ENCODE measurements at regions not wholly inside any gene's neighbourhood (a gene's known extent, or its start where the extent isn't known, plus 50 kb on each side); places are given as distances from the start of the nearest gene placed in this dataset.

DNA sequence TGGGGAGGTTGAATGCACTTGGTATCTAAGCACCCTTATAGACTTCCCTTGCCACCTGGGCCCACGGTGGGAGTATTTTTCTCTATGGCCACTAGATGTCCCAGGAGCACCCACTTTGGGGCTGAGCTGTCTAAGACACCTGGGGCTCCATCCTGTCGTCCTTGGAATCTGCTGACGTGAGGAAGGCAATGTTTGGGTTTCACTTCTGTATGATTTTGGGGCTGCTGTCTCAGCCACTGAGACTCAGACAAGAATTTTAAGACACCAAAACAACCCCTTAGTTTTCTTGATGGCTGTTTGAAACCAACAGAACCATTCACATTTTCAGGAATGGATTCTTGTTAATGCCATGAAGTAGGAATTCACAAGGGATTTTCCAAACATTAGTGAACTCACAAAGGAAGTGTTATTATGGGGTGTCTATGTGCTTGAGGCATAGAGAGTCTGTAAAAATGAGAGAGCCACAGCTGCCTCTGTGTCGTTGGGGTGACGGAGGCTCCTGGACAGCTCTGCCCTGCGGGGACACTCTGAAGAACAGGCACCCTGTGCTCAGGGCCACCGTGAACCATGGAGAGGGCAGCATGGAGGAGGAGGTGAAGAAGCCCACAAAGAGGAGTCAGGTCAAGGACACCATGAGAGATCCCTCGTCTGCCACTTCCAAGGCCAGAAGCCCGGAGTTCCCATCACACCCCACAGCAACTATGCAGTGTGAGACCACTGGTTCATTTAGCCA is 106.8 kb upstream of the SPATA13 start:
- Histone ChIP-seq H3K27me3 (no peaks in the 10 kb centered on the region), H3K9me3 (no peaks in the 10 kb centered on the region), H3K36me3 (no peaks in the 10 kb centered on the region), H3K4me1 (peaks cover 0 to 35% (median 17%) of the 10 kb centered on the region in 12 donors), H3K27ac (peak overlapping the region; percentile 11 to 78 (median 54)), H3K4me3 (peak overlapping the region in 4 of 12 donors; percentile 3 to 32 (median 20))
- intact Hi-C loops (cut with DNase I): loop anchor here in 9 of 10 donors (1.0 to 10.0 kb wide), 6 partner anchors 111 to 169 kb away; partner anchors contain the start of gene SPATA13 (in 2 of the 9)
- peak; percentile 56 to 84 (median 76) for ATAC-seq
- 50 to 59% (median 57%) methylated on average over 9 of the region's 9 CpGs for WGBS, 4 donors
- DNase-seq: peak in 2 of 5 donors; percentile 39 to 40
- TF ChIP-seq, protein P1, sequence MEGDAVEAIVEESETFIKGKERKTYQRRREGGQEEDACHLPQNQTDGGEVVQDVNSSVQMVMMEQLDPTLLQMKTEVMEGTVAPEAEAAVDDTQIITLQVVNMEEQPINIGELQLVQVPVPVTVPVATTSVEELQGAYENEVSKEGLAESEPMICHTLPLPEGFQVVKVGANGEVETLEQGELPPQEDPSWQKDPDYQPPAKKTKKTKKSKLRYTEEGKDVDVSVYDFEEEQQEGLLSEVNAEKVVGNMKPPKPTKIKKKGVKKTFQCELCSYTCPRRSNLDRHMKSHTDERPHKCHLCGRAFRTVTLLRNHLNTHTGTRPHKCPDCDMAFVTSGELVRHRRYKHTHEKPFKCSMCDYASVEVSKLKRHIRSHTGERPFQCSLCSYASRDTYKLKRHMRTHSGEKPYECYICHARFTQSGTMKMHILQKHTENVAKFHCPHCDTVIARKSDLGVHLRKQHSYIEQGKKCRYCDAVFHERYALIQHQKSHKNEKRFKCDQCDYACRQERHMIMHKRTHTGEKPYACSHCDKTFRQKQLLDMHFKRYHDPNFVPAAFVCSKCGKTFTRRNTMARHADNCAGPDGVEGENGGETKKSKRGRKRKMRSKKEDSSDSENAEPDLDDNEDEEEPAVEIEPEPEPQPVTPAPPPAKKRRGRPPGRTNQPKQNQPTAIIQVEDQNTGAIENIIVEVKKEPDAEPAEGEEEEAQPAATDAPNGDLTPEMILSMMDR (IDR thresholded peaks at IDR 0.05): peak; percentile 55 to 74 (median 66)
- TF ChIP-seq POLR2A (IDR thresholded peaks at IDR 0.05): no peak

DNA sequence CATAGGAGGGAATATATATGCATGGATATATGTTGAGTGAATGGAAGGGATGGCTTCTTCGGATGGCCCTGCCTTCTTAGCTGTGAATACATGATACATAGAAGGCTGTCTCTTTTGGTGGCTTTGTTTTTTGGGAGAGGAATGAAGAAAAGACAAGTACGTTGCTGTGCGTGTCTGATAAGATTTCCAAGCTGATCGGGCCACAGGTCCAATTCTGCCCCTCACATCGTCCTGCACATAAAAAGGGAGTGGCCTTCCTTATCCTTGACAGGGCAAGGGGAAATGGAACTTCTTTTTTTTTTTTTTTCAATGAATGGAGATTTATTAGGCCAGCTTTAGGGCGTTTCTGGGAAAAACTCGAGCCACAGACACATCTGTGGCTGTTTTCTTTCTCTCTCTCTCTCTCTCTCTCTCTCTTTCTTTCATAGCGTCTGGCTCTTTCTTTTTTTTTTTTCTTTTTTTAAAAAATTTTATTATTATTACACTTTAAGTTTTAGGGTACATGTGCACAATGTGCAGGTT is 103.8 kb upstream of the SPATA13 start:
- DNase-seq (no peak), ATAC-seq (no peak)
- intact Hi-C loops (cut with DNase I): loop anchor here in 6 of 10 donors (5.0 to 10.0 kb wide), 4 partner anchors 106 to 161 kb away; partner anchors contain the start of gene SPATA13 (in 4 of the 6)
- Histone ChIP-seq H3K4me1 (peaks cover 0 to 44% (median 17%) of the 10 kb centered on the region in 12 donors), H3K27me3 (peaks cover 0 to 7% (median 0%) of the 10 kb centered on the region in 9 donors), H3K36me3 (no peaks in the 10 kb centered on the region), H3K9me3 (no peaks in the 10 kb centered on the region), H3K27ac (peak overlapping the region in 1 of 12 donors; percentile 25), H3K4me3 (no peak overlapping the region)
- TF ChIP-seq, protein P1 (IDR thresholded peaks at IDR 0.05): no peak
- TF ChIP-seq POLR2A (IDR thresholded peaks at IDR 0.05): no peak
- 49 to 60% (median 51%) methylated on average over 8 of the region's 8 CpGs for WGBS, 4 donors

DNA sequence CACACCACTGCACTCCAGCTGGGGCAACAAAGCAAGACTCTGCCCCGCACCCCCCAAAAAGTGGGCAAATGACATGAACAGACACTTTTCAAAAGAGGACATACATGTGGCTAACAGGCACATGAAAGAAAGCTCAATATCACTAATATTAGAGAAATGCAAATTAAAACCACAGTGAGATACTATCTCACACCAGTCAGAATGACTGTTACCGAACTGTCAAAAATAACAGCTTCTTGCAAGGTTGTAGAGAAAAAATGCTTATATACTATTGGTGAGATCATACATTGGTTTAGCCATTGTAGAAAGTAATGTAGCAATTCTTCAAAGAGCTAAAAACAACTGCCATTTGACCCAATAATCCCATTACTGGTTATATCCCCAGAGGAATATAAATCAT is 99.5 kb upstream of the SPATA13 start:
- intact Hi-C loops (cut with DNase I): loop anchor here in 1 of 10 donors (5.0 kb wide), 1 partner anchor 101 kb away; the partner anchor contains the start of gene SPATA13
- Histone ChIP-seq H3K4me1 (peaks cover 0 to 46% (median 16%) of the 10 kb centered on the region in 12 donors), H3K4me3 (no peak overlapping the region), H3K36me3 (no peaks in the 10 kb centered on the region), H3K9me3 (no peaks in the 10 kb centered on the region), H3K27ac (no peak overlapping the region), H3K27me3 (peaks cover 0 to 7% (median 0%) of the 10 kb centered on the region in 9 donors)
- DNase-seq (no peak), ATAC-seq (no peak)
- WGBS, 4 donors: 61 to 99% (median 95%) methylated on average over 2 of the region's 2 CpGs
- TF ChIP-seq POLR2A (IDR thresholded peaks at IDR 0.05): no peak
- TF ChIP-seq, protein P1 (IDR thresholded peaks at IDR 0.05): no peak

All from heart left ventricle (tissue), 16 donors.